PC-9 (cell line): ENCODE measurements at regions not wholly inside any gene's neighbourhood (a gene's known extent, or its start where the extent isn't known, plus 50 kb on each side); places are given as distances from the start of the nearest gene placed in this dataset.

ENCODE experiments used
- BruUV-seq: library from RNA; stranded (reverse); fragments of 400-500 nt; replicated peaks from 2 replicates; lab custom pipeline; 2021; lab: Mats Ljungman, UMichigan
- CTCF ChIA-PET: fragments of 300-600 bp; sonication (Branson Sonifier 250); formaldehyde crosslinking; loops from one replicate; lab custom pipeline; 2022; ENCODE audit warnings: antibody characterized with exemption; lab: Charles Lee
- POLR2A ChIA-PET: fragments of 300-600 bp; sonication (Branson Sonifier 250); formaldehyde crosslinking; loops from one replicate; lab custom pipeline; 2022; ENCODE audit warnings: antibody characterized with exemption; ENCODE audit not compliant: unreplicated experiment; lab: Charles Lee
- DNase-seq, 2 experiments: peaks; one replicate each; pipeline versions ENCODE4 v3.0.0 to v3.0.0-alpha.2; 2015 to 2022; ENCODE audit warnings: mixed read lengths in 1 of 2
- H2AFZ ChIP-seq: fragments of 200-600 bp; sonication (generic); 2 replicates; pipeline ENCODE4 v1.8.1; 2017; ENCODE audit warnings: antibody characterized with exemption
- H3F3A ChIP-seq: fragments of 200-600 bp; sonication (generic); 2 replicates; pipeline ENCODE4 v1.8.1; 2017; ENCODE audit warnings: antibody characterized with exemption, mild to moderate bottlenecking, low read depth; ENCODE audit not compliant: insufficient read depth
- H3K27ac ChIP-seq: fragments of 200-600 bp; sonication (generic); 2 replicates; pipeline ENCODE4 v1.6.1; 2016; ENCODE audit warnings: mixed run types
- H3K27me3 ChIP-seq: fragments of 200-600 bp; sonication (generic); 2 replicates; pipeline ENCODE4 v1.6.1; 2016; ENCODE audit warnings: low read depth, mixed run types; ENCODE audit not compliant: insufficient read depth
- H3K36me3 ChIP-seq: fragments of 200-600 bp; sonication (generic); 2 replicates; pipeline ENCODE4 v1.6.1; 2016; ENCODE audit warnings: low read depth, mixed run types
- H3K4me1 ChIP-seq: fragments of 200-600 bp; sonication (generic); replicated peaks from 2 replicates; pipeline ENCODE4 v1.6.1; 2016; ENCODE audit warnings: mixed run types; ENCODE audit not compliant: insufficient read depth
- H3K4me2 ChIP-seq: fragments of 200-600 bp; sonication (generic); 2 replicates; pipeline ENCODE4 v1.6.1; 2017; ENCODE audit warnings: mixed run types
- H3K4me3 ChIP-seq: fragments of 200-600 bp; sonication (generic); 2 replicates; pipeline ENCODE4 v1.6.1; 2016; ENCODE audit warnings: mixed run types
- H3K79me2 ChIP-seq: fragments of 200-600 bp; sonication (generic); 2 replicates; pipeline ENCODE4 v1.6.1; 2017; ENCODE audit warnings: low read depth, mixed run types
- H3K9me2 ChIP-seq: fragments of 200-600 bp; sonication (generic); 2 replicates; pipeline ENCODE4 v1.8.1; 2017; ENCODE audit warnings: mild to moderate bottlenecking; ENCODE audit not compliant: insufficient read depth
- H3K9me3 ChIP-seq: fragments of 200-600 bp; sonication (generic); 2 replicates; pipeline ENCODE4 v1.8.1; 2016; ENCODE audit warnings: low read depth; ENCODE audit not compliant: insufficient read depth
- H4K20me1 ChIP-seq: fragments of 200-600 bp; sonication (generic); 2 replicates; pipeline ENCODE4 v1.8.1; 2017; ENCODE audit not compliant: insufficient read depth
- EZH2 ChIP-seq: fragments of 200-600 bp; sonication (generic); IDR thresholded peaks from 2 replicates; pipeline ENCODE4 v1.8.0; 2017; ENCODE audit warnings: antibody characterized with exemption, low read depth
- intact Hi-C: fragments of 100-400 bp; cut with micrococcal nuclease; formaldehyde crosslinking; loops from one replicate; pipeline ENCODE4 v1.10.0; 2022; ENCODE audit not compliant: unreplicated experiment
- TF ChIP-seq, protein P1 (sequence below): fragments of 200-600 bp; sonication (generic); conservative IDR thresholded peaks from 2 replicates; pipeline ENCODE4 v1.6.1; 2017; ENCODE audit warnings: mixed run types, antibody characterized with exemption, mild to moderate bottlenecking, moderate library complexity

DNA sequence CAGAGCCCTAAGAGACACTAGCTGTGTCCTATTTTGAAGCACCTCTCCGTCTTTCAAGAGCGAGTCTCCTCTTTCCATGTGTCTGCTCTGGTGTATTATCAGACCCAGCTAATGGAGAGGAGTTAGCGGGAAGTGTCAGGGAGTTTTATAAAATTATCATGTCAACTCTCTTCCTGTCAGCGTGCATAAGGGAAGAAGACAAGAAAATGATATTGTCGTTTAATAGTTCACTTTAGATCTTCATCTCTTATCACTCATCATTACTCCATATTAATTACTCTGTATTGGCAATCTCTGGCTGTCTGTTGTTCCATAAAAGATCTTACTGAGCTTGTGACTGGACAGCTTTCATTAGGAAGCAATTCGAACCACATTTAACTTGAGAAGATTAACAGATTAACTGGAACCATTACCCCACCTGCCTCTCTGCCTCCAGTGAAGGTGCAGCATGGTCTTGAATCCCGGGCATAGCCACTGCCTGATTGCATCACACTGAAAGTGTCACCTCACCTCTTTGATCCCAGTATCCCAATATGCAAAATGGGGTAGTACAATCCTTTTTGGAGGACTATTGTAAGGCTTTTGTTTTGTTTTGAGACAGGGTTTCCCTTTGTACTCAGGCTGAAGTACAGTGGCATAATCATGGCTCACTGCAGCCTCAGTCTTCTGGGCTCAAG is 121.1 kb downstream of the TMEM114 start:
- no peak for DNase-seq
- no peak overlapping the region for H3K4me2 ChIP-seq
- BruUV-seq: no TSS peak
- H3F3A ChIP-seq: no peaks in the 10 kb centered on the region
- H3K4me1 ChIP-seq: no peaks in the 10 kb centered on the region
- intact Hi-C loops: no loop called here
- no peaks in the 10 kb centered on the region for H3K36me3 ChIP-seq
- H3K9me2 ChIP-seq: no peaks in the 10 kb centered on the region
- H3K4me3 ChIP-seq: no peak overlapping the region
- no peak overlapping the region for H3K27ac ChIP-seq
- CTCF ChIA-PET: no interaction called here
- H2AFZ ChIP-seq: no peak overlapping the region
- peaks cover 31% of the 10 kb centered on the region for H3K27me3 ChIP-seq
- no peaks in the 10 kb centered on the region for H3K79me2 ChIP-seq
- H4K20me1 ChIP-seq: no peaks in the 10 kb centered on the region
- POLR2A ChIA-PET: no interaction called here
- TF ChIP-seq, protein P1, sequence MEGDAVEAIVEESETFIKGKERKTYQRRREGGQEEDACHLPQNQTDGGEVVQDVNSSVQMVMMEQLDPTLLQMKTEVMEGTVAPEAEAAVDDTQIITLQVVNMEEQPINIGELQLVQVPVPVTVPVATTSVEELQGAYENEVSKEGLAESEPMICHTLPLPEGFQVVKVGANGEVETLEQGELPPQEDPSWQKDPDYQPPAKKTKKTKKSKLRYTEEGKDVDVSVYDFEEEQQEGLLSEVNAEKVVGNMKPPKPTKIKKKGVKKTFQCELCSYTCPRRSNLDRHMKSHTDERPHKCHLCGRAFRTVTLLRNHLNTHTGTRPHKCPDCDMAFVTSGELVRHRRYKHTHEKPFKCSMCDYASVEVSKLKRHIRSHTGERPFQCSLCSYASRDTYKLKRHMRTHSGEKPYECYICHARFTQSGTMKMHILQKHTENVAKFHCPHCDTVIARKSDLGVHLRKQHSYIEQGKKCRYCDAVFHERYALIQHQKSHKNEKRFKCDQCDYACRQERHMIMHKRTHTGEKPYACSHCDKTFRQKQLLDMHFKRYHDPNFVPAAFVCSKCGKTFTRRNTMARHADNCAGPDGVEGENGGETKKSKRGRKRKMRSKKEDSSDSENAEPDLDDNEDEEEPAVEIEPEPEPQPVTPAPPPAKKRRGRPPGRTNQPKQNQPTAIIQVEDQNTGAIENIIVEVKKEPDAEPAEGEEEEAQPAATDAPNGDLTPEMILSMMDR: no peak
- TF ChIP-seq EZH2: no peak
- no peaks in the 10 kb centered on the region for H3K9me3 ChIP-seq

DNA sequence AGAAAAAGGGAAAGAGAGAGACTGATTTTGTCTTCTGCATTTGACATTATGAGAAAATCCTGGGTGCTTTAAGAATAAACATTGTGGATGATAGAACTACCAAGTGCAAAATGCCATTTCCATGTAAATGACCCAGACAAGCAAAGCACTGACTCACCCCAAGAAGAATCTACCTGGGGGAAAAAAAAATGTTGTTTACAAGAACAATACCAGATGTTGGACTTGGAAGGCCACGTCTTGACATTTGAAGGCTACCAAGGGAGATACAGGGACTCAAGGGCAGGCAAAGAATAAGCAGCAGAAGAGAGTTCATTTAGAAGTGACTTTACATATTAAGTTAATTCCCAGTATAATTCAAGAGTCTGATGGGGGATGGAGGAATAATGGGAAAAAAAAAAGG is 125.3 kb downstream of the TMEM114 start:
- Histone ChIP-seq H3K27me3 (peaks cover 37% of the 10 kb centered on the region), H3F3A (no peaks in the 10 kb centered on the region), H3K9me3 (no peaks in the 10 kb centered on the region), H3K4me1 (no peaks in the 10 kb centered on the region), H2AFZ (no peak overlapping the region), H4K20me1 (no peaks in the 10 kb centered on the region), H3K27ac (no peak overlapping the region), H3K79me2 (no peaks in the 10 kb centered on the region), H3K4me3 (no peak overlapping the region), H3K9me2 (no peaks in the 10 kb centered on the region), H3K36me3 (no peaks in the 10 kb centered on the region), H3K4me2 (no peak overlapping the region)
- intact Hi-C loops: no loop called here
- POLR2A ChIA-PET: no interaction called here
- CTCF ChIA-PET: no interaction called here
- no TSS peak for BruUV-seq
- TF ChIP-seq, protein P1: no peak
- TF ChIP-seq EZH2: no peak
- no peak for DNase-seq

DNA sequence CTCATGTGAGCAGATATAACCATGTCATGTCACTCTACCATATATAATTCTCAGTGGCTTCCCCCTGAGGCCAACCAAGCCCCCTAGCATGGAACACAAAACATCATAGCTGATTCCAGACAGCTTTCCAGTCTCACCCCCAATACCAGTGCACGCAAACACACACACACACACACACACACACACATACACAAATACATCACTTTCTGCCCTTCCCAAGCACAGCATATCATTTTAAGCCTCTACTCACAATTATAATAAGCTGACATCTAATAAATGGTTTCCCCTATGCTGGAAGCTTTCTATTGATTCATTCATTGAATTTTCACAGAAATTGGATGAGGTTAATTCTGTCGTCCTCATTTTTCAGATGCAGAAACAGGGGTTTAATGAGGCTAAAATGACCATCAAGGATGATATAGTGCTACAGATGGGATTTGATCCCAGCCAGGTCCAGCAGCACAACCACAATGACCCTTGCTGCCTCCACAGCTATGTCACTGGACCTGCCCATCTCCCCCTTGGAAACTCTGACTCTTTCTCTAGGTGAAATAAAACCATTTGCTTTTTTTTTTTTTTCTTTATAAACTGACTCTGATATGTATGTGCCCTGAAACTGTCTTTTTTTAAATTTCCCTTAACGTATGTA is 131.1 kb downstream of the TMEM114 start:
- H3K4me1 ChIP-seq: no peaks in the 10 kb centered on the region
- POLR2A ChIA-PET: interaction anchor here (0.6 kb wide), 1 partner anchor 35 kb away, joined by 7 read pairs; no protein-coding TSS in a partner anchor

More for the DNA sequence above, 131.1 kb downstream of the TMEM114 start:
- Histone ChIP-seq H3K79me2 (no peaks in the 10 kb centered on the region), H3K27ac (no peak overlapping the region), H3K9me3 (no peaks in the 10 kb centered on the region), H3K27me3 (peaks cover 16% of the 10 kb centered on the region), H4K20me1 (no peaks in the 10 kb centered on the region), H3K4me3 (no peak overlapping the region), H3K4me2 (no peak overlapping the region), H3F3A (no peaks in the 10 kb centered on the region), H2AFZ (no peak overlapping the region), H3K36me3 (no peaks in the 10 kb centered on the region), H3K9me2 (no peaks in the 10 kb centered on the region)
- intact Hi-C loops: no loop called here
- DNase-seq: no peak
- no TSS peak for BruUV-seq
- CTCF ChIA-PET: interaction anchor here (0.6 kb wide), 1 partner anchor 113 kb away, joined by 3 read pairs; no protein-coding TSS in a partner anchor
- no peak for TF ChIP-seq EZH2
- TF ChIP-seq, protein P1: no peak
